G401.6 (cell line): ENCODE measurements at regions not wholly inside any gene's neighbourhood (a gene's known extent, or its start where the extent isn't known, plus 50 kb on each side); places are given as distances from the start of the nearest gene placed in this dataset.

Experiments used
- FAIRE-seq: peaks from 2 replicates; lab custom pipeline; 2012; peaks lifted over from hg19 to GRCh38; lab: Jason Lieb, UNC

GRCh38 chr1:187310038-187310631 is 481.4 kb downstream of the PLA2G4A start:
- FAIRE-seq, result no peak

GRCh38 chr1:187313115-187313514 is 484.4 kb downstream of the PLA2G4A start:
- no peak for FAIRE-seq

DNA sequence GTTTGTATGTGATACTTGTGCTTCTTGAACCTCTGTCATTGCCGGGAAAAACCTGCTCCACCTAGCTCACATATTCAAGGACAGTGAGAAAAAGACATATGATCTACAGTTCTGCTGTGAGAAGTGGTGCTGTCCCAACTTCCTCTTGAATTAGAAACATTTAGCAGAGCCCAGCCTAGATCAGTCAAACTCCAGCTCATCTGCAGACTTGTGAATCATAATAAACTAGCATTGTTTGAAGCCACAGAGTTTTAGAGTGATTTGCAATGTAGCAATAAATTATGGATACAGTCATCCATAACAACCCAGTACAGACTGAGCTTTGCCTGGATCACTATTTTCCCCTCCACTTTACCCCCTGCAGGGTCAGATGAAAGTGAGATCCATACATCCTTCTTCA is 497.8 kb downstream of the PLA2G4A start:
- no peak for FAIRE-seq

DNA sequence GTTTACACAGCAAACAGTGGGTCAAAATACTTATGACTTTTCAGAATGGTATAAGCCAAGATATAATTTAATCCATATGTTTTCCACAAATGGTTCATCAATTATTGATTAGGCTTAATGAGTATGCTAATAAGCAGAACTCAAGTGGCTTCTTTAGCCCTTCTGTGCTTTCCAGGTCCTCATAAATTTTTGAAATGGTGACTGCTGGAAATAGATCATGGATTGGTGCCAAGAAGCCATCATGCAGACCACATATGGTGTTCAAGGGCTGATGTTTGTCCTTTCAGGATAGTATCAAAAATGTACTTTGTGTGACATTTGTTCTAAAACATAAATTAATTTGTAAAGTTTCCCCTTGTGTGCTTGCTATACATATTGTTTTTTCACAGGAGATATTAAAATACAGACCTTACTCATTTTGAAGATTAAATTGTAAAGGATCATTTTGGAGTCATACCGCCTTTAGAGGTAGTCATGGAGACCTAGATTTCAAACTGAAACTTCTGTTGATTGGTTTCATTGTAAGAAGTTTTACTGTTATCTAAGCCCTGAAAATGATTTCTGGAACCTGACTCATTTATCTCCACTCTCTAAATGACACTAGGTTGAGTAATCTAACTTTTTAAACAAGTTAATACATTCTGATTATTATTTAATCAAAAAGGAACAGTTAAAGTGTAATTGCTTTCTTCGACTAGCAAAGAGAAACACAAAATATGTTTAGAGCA is 507.9 kb downstream of the PLA2G4A start:
- FAIRE-seq, result no peak

GRCh38 chr1:187338762-187339412 is 510.1 kb downstream of the PLA2G4A start:
- FAIRE-seq, result no peak

GRCh38 chr1:187342495-187342894 is 513.7 kb downstream of the PLA2G4A start:
- FAIRE-seq, result no peak

DNA sequence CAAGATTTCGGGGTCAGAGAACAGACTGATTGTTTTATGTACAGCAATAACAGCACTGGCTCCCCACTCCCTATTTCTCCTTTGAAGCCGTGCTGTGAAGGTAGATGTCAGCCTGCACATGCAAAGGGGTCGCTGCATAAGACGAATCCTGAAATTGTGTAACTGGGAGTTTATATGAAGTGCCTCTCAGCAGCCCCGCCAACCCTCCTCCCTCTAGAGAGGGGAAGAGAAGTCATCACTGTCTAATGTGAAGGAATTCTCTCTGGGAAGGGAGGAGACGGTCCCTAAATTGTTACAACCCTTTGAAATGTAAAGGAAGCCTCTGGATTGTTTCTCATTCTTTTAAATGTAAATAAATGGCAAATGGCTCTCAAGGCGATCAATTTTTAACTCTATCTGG is 545.3 kb downstream of the PLA2G4A start:
- no peak for FAIRE-seq

DNA sequence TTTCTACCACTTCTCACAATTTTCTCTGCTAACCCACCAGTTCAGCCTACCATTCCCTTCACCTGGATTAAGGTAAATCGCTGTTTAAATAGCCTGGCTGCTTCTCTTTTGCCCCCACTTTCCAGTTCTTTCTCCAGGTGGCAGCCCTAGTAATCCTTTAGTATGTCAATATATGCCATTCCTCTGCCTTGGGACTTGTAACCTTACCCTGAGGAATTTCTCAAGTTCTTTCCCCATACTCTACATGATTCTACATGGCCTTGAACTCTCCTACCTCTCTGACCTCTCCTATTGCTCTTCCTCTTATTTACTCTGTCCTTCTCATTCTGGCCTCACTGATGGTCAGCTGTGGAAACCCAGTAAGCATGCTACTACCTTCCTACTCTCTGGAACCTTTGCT is 546.0 kb downstream of the PLA2G4A start:
- FAIRE-seq, result no peak

DNA sequence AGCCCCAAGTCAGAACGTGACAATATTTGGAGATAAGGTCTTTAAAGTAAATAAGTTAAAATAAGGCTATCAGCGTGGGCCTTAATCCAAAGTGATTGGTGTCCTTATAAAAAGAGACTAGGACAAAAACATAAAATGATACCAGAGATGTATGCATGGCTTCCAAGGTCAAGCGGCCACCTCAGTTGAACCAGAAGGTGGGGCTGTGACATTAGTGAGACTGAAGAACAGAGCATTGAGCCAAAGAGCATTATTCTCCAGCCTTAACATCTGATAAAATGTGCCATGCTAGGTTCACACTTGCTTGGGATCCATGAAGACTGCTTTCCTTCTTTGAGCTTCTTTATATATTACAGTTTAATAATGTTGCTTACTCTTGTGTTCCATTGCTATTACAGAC is 554.6 kb downstream of the PLA2G4A start:
- FAIRE-seq, result no peak

- no peak for FAIRE-seq
Observed at GRCh38 chr1:187384504-187384903, 555.8 kb downstream of the PLA2G4A start.

GRCh38 chr1:187390215-187390818 is 561.6 kb downstream of the PLA2G4A start:
- FAIRE-seq, result no peak

DNA sequence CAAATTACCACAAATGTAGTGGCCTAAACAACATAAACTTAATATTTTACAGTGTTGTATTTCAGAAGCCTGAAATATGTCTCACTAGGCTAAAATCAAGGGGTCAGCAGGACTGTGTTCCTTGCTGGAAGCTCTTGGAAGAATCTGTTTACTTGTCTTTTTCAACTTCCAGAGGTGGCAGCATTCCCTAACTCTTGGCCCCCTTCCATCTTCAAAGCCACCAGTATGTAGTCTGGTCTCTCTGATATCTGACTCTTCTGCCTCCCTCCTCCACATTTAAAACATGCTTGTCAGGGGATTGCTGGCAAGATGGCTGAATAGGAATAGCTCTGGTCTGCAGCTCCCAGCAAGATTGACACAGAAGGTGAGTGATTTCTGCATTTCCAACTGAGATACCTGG is 567.5 kb downstream of the PLA2G4A start:
- no peak for FAIRE-seq

GRCh38 chr1:187396929-187397796 is 568.4 kb downstream of the PLA2G4A start:
- no peak for FAIRE-seq

GRCh38 chr1:187408212-187409004 is 579.7 kb downstream of the PLA2G4A start:
- FAIRE-seq, result no peak

DNA sequence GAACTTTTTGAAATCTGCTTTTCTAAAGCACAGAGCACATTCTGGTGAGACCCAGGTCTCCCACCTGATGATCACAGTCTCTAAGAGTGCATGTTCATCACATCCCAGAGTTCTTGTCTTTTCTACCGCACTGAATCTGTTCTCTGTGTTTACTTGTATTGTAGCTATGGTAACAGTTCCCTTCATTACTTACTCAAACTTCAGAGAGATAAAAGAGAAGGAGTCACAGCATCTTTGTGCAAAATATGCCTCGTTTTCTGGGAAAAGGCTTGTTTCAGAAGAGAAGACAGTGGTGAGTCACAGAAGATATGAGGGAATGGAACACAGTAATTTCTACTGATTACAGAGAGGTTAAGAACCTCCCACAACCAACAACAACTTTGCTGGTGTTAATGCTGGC is 580.6 kb downstream of the PLA2G4A start:
- no peak for FAIRE-seq

DNA sequence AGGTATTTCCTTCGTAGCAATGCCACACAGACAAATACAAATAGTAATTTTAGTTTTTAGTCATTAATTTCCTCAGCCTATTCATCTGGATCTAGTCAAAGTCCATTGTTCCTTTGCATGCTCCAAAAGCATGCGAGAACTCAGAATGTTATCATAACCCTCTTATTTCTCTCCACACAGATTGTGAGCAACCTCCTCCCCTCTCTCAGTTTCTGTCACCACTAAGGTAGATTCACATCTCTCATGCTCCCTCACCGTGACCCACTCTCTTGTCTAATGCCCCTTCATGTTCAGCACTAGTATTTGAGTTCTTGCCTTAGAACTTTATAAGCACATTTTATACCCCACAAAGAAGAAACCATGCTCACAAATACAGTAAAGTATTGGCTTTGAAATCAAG is 582.4 kb downstream of the PLA2G4A start:
- no peak for FAIRE-seq

DNA sequence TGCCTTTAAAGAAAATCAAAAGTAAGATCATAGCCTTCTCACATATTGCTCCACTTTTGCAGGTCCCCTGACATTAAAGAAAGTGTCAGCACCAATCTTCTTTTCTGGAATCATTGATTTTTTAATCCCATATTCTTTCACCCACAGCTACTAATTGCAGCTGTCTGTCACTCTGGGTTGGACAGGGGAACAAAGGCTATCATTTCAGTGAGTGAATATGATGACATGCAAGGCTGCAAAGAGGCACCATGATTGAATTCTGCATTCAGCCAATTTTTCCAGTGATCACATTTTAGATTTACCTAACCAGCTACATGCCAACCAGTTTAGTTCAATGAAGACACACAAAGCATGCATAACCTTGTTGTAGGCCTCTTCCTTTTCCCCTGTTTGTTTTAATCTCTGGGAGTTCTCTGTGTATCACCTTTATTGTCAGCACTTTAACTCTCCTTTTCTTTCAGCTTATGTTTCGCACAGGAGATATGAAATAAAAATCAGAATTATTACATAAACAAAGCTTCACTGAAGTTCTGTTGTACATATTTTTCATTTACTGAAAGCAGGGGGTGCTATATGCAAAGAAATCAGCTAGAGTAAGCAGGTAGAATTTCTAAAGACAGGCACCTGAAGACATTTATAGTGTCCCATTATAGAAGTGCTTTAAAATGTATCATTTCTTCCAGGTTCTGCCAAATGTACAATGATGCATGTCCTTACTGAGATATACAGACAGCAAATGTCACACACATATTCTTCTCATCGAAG is 584.8 kb downstream of the PLA2G4A start:
- FAIRE-seq, result no peak

DNA sequence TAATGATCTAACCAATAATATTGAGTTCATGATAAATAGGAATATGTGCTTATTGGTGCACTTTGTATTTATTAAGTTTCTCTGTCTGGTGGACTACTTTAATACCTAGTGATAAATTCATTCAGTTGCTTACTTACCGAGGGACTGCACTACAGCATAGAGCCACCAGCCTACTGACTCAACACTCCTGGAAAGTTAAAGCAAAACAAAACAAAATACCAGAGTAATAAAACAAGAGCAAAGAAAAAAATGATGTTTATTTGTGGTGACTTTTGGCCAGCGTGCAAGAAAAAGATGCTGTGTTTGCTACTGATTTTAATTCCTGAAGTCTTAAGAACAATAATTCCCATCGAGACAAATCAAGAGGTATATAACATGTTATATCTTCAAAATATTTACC is 586.3 kb downstream of the PLA2G4A start:
- FAIRE-seq, result no peak

GRCh38 chr1:187417520-187417919 is 588.8 kb downstream of the PLA2G4A start:
- no peak for FAIRE-seq

- no peak for FAIRE-seq
Observed at GRCh38 chr1:187433598-187433997, 604.8 kb downstream of the PLA2G4A start.

DNA sequence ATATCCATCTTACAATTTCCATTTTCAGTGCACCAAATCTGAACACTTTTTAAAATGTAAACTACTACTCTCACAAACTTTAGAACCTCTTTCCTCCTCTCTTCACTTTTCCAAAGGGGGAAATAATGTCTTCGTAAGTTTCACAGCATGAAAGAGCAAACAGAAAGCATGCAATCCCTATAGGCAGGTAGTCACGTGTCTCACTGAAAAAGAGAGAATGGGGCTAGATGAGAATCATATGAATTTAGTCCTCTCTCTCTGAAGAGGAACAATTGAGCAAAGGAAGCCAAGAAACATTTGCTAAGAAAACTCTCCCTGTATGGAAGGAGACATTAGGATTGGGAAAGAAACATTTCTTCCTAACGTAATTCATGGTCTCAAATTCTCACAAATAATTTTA is 613.9 kb downstream of the PLA2G4A start:
- FAIRE-seq, result no peak
